ENCODE measurements at regions not wholly inside any gene's neighbourhood (a gene's known extent, or its start where the extent isn't known, plus 50 kb on each side); places are given as distances from the start of the nearest gene placed in this dataset.

GRCh38 chr4:120202222-120202621 lies 135.6 kb upstream of the MAD2L1 start:
- no peak for TF ChIP-seq EZH2 (IDR thresholded peaks at IDR 0.05; ENCODE audit: low read length)
- no peak for TF ChIP-seq CTCF (optimal IDR thresholded peaks at IDR 0.05 in 1 of 3, IDR thresholded peaks at IDR 0.05 in 1 of 3, conservative IDR thresholded peaks at IDR 0.05 in 1 of 3; ENCODE audit: extremely low read depth in 1 of 3, insufficient read depth in 2 of 3, low read length in 3 of 3)
